H1 (cell line): ENCODE measurements at regions not wholly inside any gene's neighbourhood (a gene's known extent, or its start where the extent isn't known, plus 50 kb on each side); places are given as distances from the start of the nearest gene placed in this dataset.

Source experiments
- CTCF ChIA-PET: fragments of 300-600 bp; sonication (Branson Sonifier 250); formaldehyde crosslinking; loops from one replicate; lab custom pipeline; 2021; ENCODE audit not compliant: partially characterized antibody; lab: Charles Lee
- POLR2A ChIA-PET: fragments of 300-600 bp; sonication (Branson Sonifier 250); formaldehyde crosslinking; loops from one replicate; lab custom pipeline; 2021; ENCODE audit warnings: inconsistent platforms; ENCODE audit not compliant: partially characterized antibody; lab: Charles Lee
- DNase-seq, 2 experiments: peaks; one replicate each; pipeline versions ENCODE4 v3.0.0 to v3.0.0-alpha.2; 2010 to 2022; ENCODE audit warnings: low spot score in 2 of 2, low read depth in 1 of 2, mixed read lengths in 1 of 2
- FAIRE-seq: peaks from 2 replicates; lab custom pipeline; 2011; peaks lifted over from hg19 to GRCh38; lab: Jason Lieb, UNC
- H2AFZ ChIP-seq: 2 replicates; pipeline ENCODE4 v1.8.1; 2012; ENCODE audit warnings: low read length, inconsistent platforms
- H2AK5ac ChIP-seq: 2 replicates; pipeline ENCODE4 v1.6.1; 2013; ENCODE audit warnings: low read depth, low read length
- H2BK120ac ChIP-seq: replicated peaks from 2 replicates; pipeline ENCODE3; 2013; ENCODE audit warnings: low read depth, low read length, inconsistent platforms
- H2BK12ac ChIP-seq: 2 replicates; pipeline ENCODE4 v1.6.1; 2013; ENCODE audit warnings: low read depth, low read length
- H2BK15ac ChIP-seq: 2 replicates; pipeline ENCODE4 v1.6.1; 2013; ENCODE audit warnings: low read length
- H2BK20ac ChIP-seq: 2 replicates; pipeline ENCODE4 v1.6.1; 2013; ENCODE audit warnings: low read length
- H2BK5ac ChIP-seq: 2 replicates; pipeline ENCODE4 v1.6.1; 2013; ENCODE audit warnings: low read depth, low read length
- H3K14ac ChIP-seq: 2 replicates; pipeline ENCODE4 v1.6.1; 2013; ENCODE audit warnings: inconsistent platforms; ENCODE audit not compliant: insufficient read length
- H3K18ac ChIP-seq: 2 replicates; pipeline ENCODE4 v1.6.1; 2013; ENCODE audit warnings: low read length; ENCODE audit errors: extremely low read depth
- H3K23ac ChIP-seq: 2 replicates; pipeline ENCODE4 v1.6.1; 2013; ENCODE audit warnings: inconsistent platforms; ENCODE audit not compliant: insufficient read length
- H3K23me2 ChIP-seq: 2 replicates; pipeline ENCODE4 v1.6.1; 2013; ENCODE audit warnings: low read depth, low read length
- H3K27ac ChIP-seq: 2 replicates; pipeline ENCODE4 v1.6.1; 2011; ENCODE audit warnings: low read depth, low read length, inconsistent platforms
- H3K27me3 ChIP-seq, 4 experiments: replicated peaks in 1 of 4; 1 replicate in 1 of 4; 2 replicates in 3 of 4; pipeline versions ENCODE4 v1.6.1 to v1.8.1; 2011 to 2013; ENCODE audit warnings: low read length in 3 of 4, mild to moderate bottlenecking in 3 of 4, inconsistent platforms in 2 of 4, mixed read lengths in 2 of 4, moderate library complexity in 1 of 4; ENCODE audit not compliant: control insufficient read depth in 3 of 4, insufficient read depth in 3 of 4; ENCODE audit errors: extremely low read depth in 1 of 4
- H3K36me3 ChIP-seq, 4 experiments: 2 replicates each; pipeline versions ENCODE4 v1.6.1 to v1.8.1; 2011 to 2013; ENCODE audit warnings: mild to moderate bottlenecking in 4 of 4, low read length in 3 of 4, moderate library complexity in 2 of 4, control low read depth in 1 of 4, inconsistent platforms in 1 of 4; ENCODE audit not compliant: insufficient read depth in 4 of 4, control insufficient read depth in 2 of 4
- H3K4ac ChIP-seq: replicated peaks from 2 replicates; pipeline ENCODE3; 2013; ENCODE audit warnings: low read length, low read depth, mixed read lengths, inconsistent platforms; ENCODE audit not compliant: insufficient read length
- H3K4me1 ChIP-seq, 4 experiments: replicated peaks in 1 of 4; 1 replicate in 1 of 4; 2 replicates in 3 of 4; pipeline versions ENCODE4 v1.6.1 to v1.8.1; 2011 to 2013; ENCODE audit warnings: low read length in 3 of 4, inconsistent platforms in 2 of 4, mixed read lengths in 1 of 4; ENCODE audit not compliant: insufficient read depth in 4 of 4, control insufficient read depth in 3 of 4
- H3K4me2 ChIP-seq, 2 experiments: 2 replicates each; pipeline versions ENCODE4 v1.6.1 to v1.8.1; 2011 to 2013; ENCODE audit warnings: low read depth in 2 of 2, low read length in 2 of 2, control low read depth in 1 of 2, inconsistent platforms in 1 of 2, mild to moderate bottlenecking in 1 of 2; ENCODE audit not compliant: insufficient read depth in 1 of 2
- H3K4me3 ChIP-seq, 4 experiments: fragments of 200-600, 300-600 bp in 1 of 4; sonication (generic), shearing (Covaris generic), sonication (Bioruptor Twin) in 1 of 4; 2 replicates each; pipeline versions ENCODE4 v1.5.1 to v1.8.1; 2011 to 2016; ENCODE audit warnings: low read length in 4 of 4, low read depth in 3 of 4, control low read depth in 2 of 4, inconsistent platforms in 2 of 4, mild to moderate bottlenecking in 2 of 4, mixed read lengths in 1 of 4, moderate library complexity in 1 of 4; ENCODE audit not compliant: insufficient read depth in 2 of 4; ENCODE audit errors: extremely low read depth in 1 of 4
- H3K56ac ChIP-seq: replicated peaks from 2 replicates; pipeline ENCODE3; 2013; ENCODE audit warnings: low read depth, mild to moderate bottlenecking, mixed read lengths, low read length, inconsistent platforms; ENCODE audit not compliant: insufficient read length
- H3K79me1 ChIP-seq: 2 replicates; pipeline ENCODE4 v1.6.1; 2013; ENCODE audit warnings: low read depth, low read length, control low read depth
- H3K79me2 ChIP-seq, 2 experiments: 2 replicates each; pipeline versions ENCODE4 v1.6.1 to v1.8.1; 2012 to 2013; ENCODE audit warnings: low read length in 2 of 2, mild to moderate bottlenecking in 2 of 2, inconsistent platforms in 1 of 2; ENCODE audit not compliant: insufficient read depth in 2 of 2, control insufficient read depth in 1 of 2
- H3K9ac ChIP-seq, 4 experiments: replicated peaks in 1 of 4; 1 replicate in 1 of 4; 2 replicates in 3 of 4; pipeline versions ENCODE4 v1.6.1 to v1.8.1; 2011 to 2013; ENCODE audit warnings: low read depth in 3 of 4, low read length in 3 of 4, control low read depth in 2 of 4, mild to moderate bottlenecking in 2 of 4, moderate library complexity in 2 of 4, inconsistent platforms in 1 of 4; ENCODE audit errors: extremely low read depth in 1 of 4
- H3K9me3 ChIP-seq, 2 experiments: 2 replicates each; pipeline versions ENCODE4 v1.6.1 to v1.8.1; 2012 to 2013; ENCODE audit warnings: mild to moderate bottlenecking in 2 of 2, moderate library complexity in 2 of 2, control low read depth in 1 of 2, inconsistent platforms in 1 of 2, low read depth in 1 of 2, low read length in 1 of 2, mixed read lengths in 1 of 2; ENCODE audit not compliant: insufficient read depth in 2 of 2
- H4K20me1 ChIP-seq, 2 experiments: replicated peaks in 1 of 2; 2 replicates each; pipeline versions ENCODE3 to v1.8.1; 2011 to 2013; ENCODE audit warnings: inconsistent platforms in 2 of 2, low read length in 2 of 2, mild to moderate bottlenecking in 1 of 2; ENCODE audit not compliant: insufficient read depth in 2 of 2, control insufficient read depth in 1 of 2
- H4K5ac ChIP-seq: 2 replicates; pipeline ENCODE4 v1.6.1; 2013; ENCODE audit warnings: low read length, low read depth, mixed read lengths, inconsistent platforms; ENCODE audit not compliant: insufficient read length
- H4K8ac ChIP-seq: 2 replicates; pipeline ENCODE4 v1.8.0; 2013; ENCODE audit warnings: mild to moderate bottlenecking, moderate library complexity, low read length, inconsistent platforms; ENCODE audit not compliant: insufficient read depth; ENCODE audit errors: extremely low read depth
- H4K91ac ChIP-seq: replicated peaks from 2 replicates; pipeline ENCODE3; 2013; ENCODE audit warnings: low read length, mixed read lengths, inconsistent platforms; ENCODE audit not compliant: insufficient read length
- BACH1 ChIP-seq: IDR thresholded peaks from 2 replicates; pipeline ENCODE4 v1.6.1; 2012; ENCODE audit warnings: low read length, improper control_type of control experiment
- SP2 ChIP-seq: IDR thresholded peaks from 2 replicates; pipeline ENCODE4 v1.6.1; 2012; ENCODE audit warnings: mild to moderate bottlenecking, low read length, inconsistent platforms
- TCF12 ChIP-seq: IDR thresholded peaks from 2 replicates; pipeline ENCODE4 v1.6.1; 2011; ENCODE audit warnings: low read depth, mild to moderate bottlenecking, low read length
- TEAD4 ChIP-seq: IDR thresholded peaks from 2 replicates; pipeline ENCODE4 v1.6.1; 2012; ENCODE audit warnings: low read depth, low read length, inconsistent platforms, mixed read lengths
- YY1 ChIP-seq: IDR thresholded peaks from 2 replicates; pipeline ENCODE4 v1.6.1; 2011; ENCODE audit warnings: low read depth, mild to moderate bottlenecking, low read length
- WGBS, 2 experiments: shearing (Covaris generic) in 1 of 2; methylation state at CpG; one replicate each; pipeline versions ENCODE4 v1.1.6 to v1.1.7; 2013 to 2015; ENCODE audit warnings: low lambda C conversion rate in 2 of 2, mixed read lengths in 2 of 2, inconsistent platforms in 1 of 2, low coverage in 1 of 2, missing lambda C conversion rate in 1 of 2; ENCODE audit not compliant: insufficient replicate concordance in 2 of 2, insufficient coverage in 1 of 2, insufficient read length in 1 of 2; ENCODE audit errors: extremely low coverage in 1 of 2, missing lambda C conversion rate in 1 of 2; 5-methylcytosine and 5-hydroxymethylcytosine counted together
- TF ChIP-seq, protein P1 (sequence below): IDR thresholded peaks from 2 replicates; pipeline ENCODE4 v1.6.1; 2012; ENCODE audit warnings: low read length, inconsistent platforms

DNA sequence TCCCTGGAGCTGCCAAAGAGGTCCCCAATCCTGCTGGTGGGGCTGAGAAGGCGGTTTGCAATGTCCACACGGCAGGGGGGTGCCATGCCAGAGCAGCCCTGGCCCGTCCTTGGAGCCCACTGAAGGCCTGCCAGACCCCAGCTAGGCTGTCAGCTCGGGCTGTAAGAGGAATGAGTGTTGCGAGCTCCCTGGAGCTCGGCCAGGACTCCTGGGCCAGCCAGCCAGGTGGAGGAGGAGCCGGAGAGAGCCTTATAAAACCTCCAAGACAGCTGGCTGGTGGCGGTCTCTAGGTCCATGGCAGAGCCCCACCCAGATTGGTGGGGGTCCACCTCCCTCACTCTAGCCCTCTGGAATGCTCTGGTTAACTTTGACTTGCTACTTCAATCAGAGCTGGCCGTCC lies 55.1 kb upstream of the CALN1 start:
- 89% methylated on average over 9 of the region's 9 CpGs; no CpG with 5 or more reads in 1 of the 2 experiments for WGBS, 2 experiments
- Histone ChIP-seq H2AFZ (no peak overlapping the region; the same call in 1 of the 2 replicates), H2BK12ac (no peak overlapping the region), H4K20me1 (no peaks in the 10 kb centered on the region), H3K4me3 (no peak overlapping the region), H3K23ac (no peak overlapping the region), H3K56ac (no peak overlapping the region), H3K4ac (no peak overlapping the region), H3K9me3 (no peaks in the 10 kb centered on the region), H3K9ac (no peak overlapping the region), H2BK20ac (no peak overlapping the region), H3K27me3 (no peaks in the 10 kb centered on the region), H3K14ac (no peak overlapping the region), H2BK120ac (no peak overlapping the region), H4K5ac (no peak overlapping the region), H3K18ac (no peak overlapping the region), H3K4me2 (no peak overlapping the region), H3K79me1 (no peaks in the 10 kb centered on the region), H3K79me2 (no peaks in the 10 kb centered on the region), H3K36me3 (no peaks in the 10 kb centered on the region), H4K8ac (peak overlapping the region; percentile 42; the same call in 1 of the 2 replicates), H3K4me1 (no peaks in the 10 kb centered on the region), H2AK5ac (no peak overlapping the region), H4K91ac (no peak overlapping the region), H3K23me2 (no peaks in the 10 kb centered on the region), H3K27ac (no peak overlapping the region), H2BK15ac (no peak overlapping the region), H2BK5ac (no peak overlapping the region)
- CTCF ChIA-PET: interaction anchor here (0.6 to 1.3 kb wide), 2 partner anchors 27 to 461 kb away, joined by 3 to 6 read pairs; no protein-coding TSS in a partner anchor
- no peak for DNase-seq
- no peak for FAIRE-seq
- POLR2A ChIA-PET: no interaction called here
- no peak for TF ChIP-seq BACH1
- TF ChIP-seq TEAD4: no peak
- no peak for TF ChIP-seq TCF12
- TF ChIP-seq YY1: no peak
- TF ChIP-seq SP2: no peak
- TF ChIP-seq, protein P1, sequence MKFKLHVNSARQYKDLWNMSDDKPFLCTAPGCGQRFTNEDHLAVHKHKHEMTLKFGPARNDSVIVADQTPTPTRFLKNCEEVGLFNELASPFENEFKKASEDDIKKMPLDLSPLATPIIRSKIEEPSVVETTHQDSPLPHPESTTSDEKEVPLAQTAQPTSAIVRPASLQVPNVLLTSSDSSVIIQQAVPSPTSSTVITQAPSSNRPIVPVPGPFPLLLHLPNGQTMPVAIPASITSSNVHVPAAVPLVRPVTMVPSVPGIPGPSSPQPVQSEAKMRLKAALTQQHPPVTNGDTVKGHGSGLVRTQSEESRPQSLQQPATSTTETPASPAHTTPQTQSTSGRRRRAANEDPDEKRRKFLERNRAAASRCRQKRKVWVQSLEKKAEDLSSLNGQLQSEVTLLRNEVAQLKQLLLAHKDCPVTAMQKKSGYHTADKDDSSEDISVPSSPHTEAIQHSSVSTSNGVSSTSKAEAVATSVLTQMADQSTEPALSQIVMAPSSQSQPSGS: no peak
